ENCODE measurements at regions not wholly inside any gene's neighbourhood (a gene's known extent, or its start where the extent isn't known, plus 50 kb on each side); places are given as distances from the start of the nearest gene placed in this dataset.

DNA sequence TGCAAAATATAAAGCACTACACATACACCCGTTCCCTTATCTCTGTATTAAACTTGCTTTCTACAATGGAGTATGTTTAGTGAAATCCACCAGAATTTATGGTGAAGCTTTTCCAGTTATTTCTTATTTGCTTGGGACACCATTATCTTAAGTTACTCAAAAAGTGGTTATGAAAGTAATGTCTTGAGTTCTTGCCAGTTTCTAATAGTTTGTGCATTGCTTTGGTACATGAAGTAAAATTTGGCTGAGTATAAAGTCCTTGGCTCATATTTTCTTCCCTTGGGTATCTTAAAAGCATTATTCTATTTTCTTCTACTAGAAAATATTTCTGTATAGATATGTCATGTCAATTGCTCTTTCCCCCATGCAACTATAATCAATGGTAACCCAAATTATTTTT lies 85.2 kb downstream of the POLR1F start:
- H2AFZ ChIP-seq (ENCODE audit: control insufficient read depth, low read length): no peak overlapping the region
- no peak for DNase-seq (ENCODE audit: low read depth, low spot score)

GRCh38 chr7:19621740-19622139 lies 87.1 kb downstream of the POLR1F start:
- H3K27me3 ChIP-seq (ENCODE audit: control insufficient read depth, extremely low read depth, insufficient read depth, low read length): no peaks in the 10 kb centered on the region
- H4K20me1 ChIP-seq (ENCODE audit: control insufficient read depth, extremely low read depth, insufficient read depth, low read length): no peaks in the 10 kb centered on the region
- no peak for DNase-seq (ENCODE audit: low read depth, low spot score)
- TF ChIP-seq, protein P1, sequence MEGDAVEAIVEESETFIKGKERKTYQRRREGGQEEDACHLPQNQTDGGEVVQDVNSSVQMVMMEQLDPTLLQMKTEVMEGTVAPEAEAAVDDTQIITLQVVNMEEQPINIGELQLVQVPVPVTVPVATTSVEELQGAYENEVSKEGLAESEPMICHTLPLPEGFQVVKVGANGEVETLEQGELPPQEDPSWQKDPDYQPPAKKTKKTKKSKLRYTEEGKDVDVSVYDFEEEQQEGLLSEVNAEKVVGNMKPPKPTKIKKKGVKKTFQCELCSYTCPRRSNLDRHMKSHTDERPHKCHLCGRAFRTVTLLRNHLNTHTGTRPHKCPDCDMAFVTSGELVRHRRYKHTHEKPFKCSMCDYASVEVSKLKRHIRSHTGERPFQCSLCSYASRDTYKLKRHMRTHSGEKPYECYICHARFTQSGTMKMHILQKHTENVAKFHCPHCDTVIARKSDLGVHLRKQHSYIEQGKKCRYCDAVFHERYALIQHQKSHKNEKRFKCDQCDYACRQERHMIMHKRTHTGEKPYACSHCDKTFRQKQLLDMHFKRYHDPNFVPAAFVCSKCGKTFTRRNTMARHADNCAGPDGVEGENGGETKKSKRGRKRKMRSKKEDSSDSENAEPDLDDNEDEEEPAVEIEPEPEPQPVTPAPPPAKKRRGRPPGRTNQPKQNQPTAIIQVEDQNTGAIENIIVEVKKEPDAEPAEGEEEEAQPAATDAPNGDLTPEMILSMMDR (optimal IDR thresholded peaks at IDR 0.05 in 1 of 3, IDR thresholded peaks at IDR 0.05 in 1 of 3, conservative IDR thresholded peaks at IDR 0.05 in 1 of 3; ENCODE audit: extremely low read depth in 1 of 3, insufficient read depth in 2 of 3, low read length in 3 of 3): no peak
- no peak for TF ChIP-seq EZH2 (IDR thresholded peaks at IDR 0.05; ENCODE audit: low read length)
- H2AFZ ChIP-seq (ENCODE audit: control insufficient read depth, low read length): no peak overlapping the region
- H3K4me2 ChIP-seq (ENCODE audit: control insufficient read depth, extremely low read depth, insufficient read depth, low read depth, low read length): no peak overlapping the region
- H3K9ac ChIP-seq (ENCODE audit: control insufficient read depth, extremely low read depth, insufficient read depth, low read length): no peak overlapping the region
- no peaks in the 10 kb centered on the region for H3K4me1 ChIP-seq (ENCODE audit: control insufficient read depth, extremely low read depth, insufficient read depth, low read length)
- no peaks in the 10 kb centered on the region for H3K9me3 ChIP-seq (ENCODE audit: control insufficient read depth, low read depth, low read length)
- no peak for FAIRE-seq
- H3K27ac ChIP-seq (ENCODE audit: control insufficient read depth, insufficient read depth, low read length): no peak overlapping the region
- no peak overlapping the region for H3K4me3 ChIP-seq (ENCODE audit: control insufficient read depth in 2 of 3, extremely low read depth in 1 of 3, insufficient read depth in 2 of 3, low read depth in 1 of 3, low read length in 3 of 3)
- no peaks in the 10 kb centered on the region for H3K36me3 ChIP-seq (ENCODE audit: control insufficient read depth in 2 of 2, extremely low read depth in 1 of 2, insufficient read depth in 2 of 2, low read length in 2 of 2)
- dilution Hi-C loops (cut with MboI; ENCODE audit: extremely low pct_ligation_motif_present, low sequenced_read_pairs): no loop called here
- H3K79me2 ChIP-seq (ENCODE audit: control insufficient read depth, insufficient read depth, low read length): no peaks in the 10 kb centered on the region
- H3K9me1 ChIP-seq (ENCODE audit: control insufficient read depth, extremely low read depth, insufficient read depth, low read length): no peaks in the 10 kb centered on the region

More for the DNA sequence above, 85.2 kb downstream of the POLR1F start:
- H3K36me3 ChIP-seq (ENCODE audit: control insufficient read depth in 2 of 2, extremely low read depth in 1 of 2, insufficient read depth in 2 of 2, low read length in 2 of 2): no peaks in the 10 kb centered on the region
- dilution Hi-C loops (cut with MboI; ENCODE audit: extremely low pct_ligation_motif_present, low sequenced_read_pairs): no loop called here
- H3K4me2 ChIP-seq (ENCODE audit: control insufficient read depth, extremely low read depth, insufficient read depth, low read depth, low read length): no peak overlapping the region
- H3K27me3 ChIP-seq (ENCODE audit: control insufficient read depth, extremely low read depth, insufficient read depth, low read length): no peaks in the 10 kb centered on the region
- no peak overlapping the region for H3K27ac ChIP-seq (ENCODE audit: control insufficient read depth, insufficient read depth, low read length)
- H3K79me2 ChIP-seq (ENCODE audit: control insufficient read depth, insufficient read depth, low read length): no peaks in the 10 kb centered on the region
- no peaks in the 10 kb centered on the region for H3K4me1 ChIP-seq (ENCODE audit: control insufficient read depth, extremely low read depth, insufficient read depth, low read length)
- no peaks in the 10 kb centered on the region for H3K9me3 ChIP-seq (ENCODE audit: control insufficient read depth, low read depth, low read length)
- FAIRE-seq: no peak
- no peak overlapping the region for H3K4me3 ChIP-seq (ENCODE audit: control insufficient read depth in 2 of 3, extremely low read depth in 1 of 3, insufficient read depth in 2 of 3, low read depth in 1 of 3, low read length in 3 of 3)
- H4K20me1 ChIP-seq (ENCODE audit: control insufficient read depth, extremely low read depth, insufficient read depth, low read length): no peaks in the 10 kb centered on the region
- no peaks in the 10 kb centered on the region for H3K9me1 ChIP-seq (ENCODE audit: control insufficient read depth, extremely low read depth, insufficient read depth, low read length)
- TF ChIP-seq, protein P1 (optimal IDR thresholded peaks at IDR 0.05 in 1 of 3, IDR thresholded peaks at IDR 0.05 in 1 of 3, conservative IDR thresholded peaks at IDR 0.05 in 1 of 3; ENCODE audit: extremely low read depth in 1 of 3, insufficient read depth in 2 of 3, low read length in 3 of 3): no peak
- no peak for TF ChIP-seq EZH2 (IDR thresholded peaks at IDR 0.05; ENCODE audit: low read length)
- no peak overlapping the region for H3K9ac ChIP-seq (ENCODE audit: control insufficient read depth, extremely low read depth, insufficient read depth, low read length)
